Cortex of kidney (tissue), 1 donor: ENCODE measurements at regions not wholly inside any gene's neighbourhood (a gene's known extent, or its start where the extent isn't known, plus 50 kb on each side); places are given as distances from the start of the nearest gene placed in this dataset.
"Not testable (repeated sequence)": the region's sequence is repeated elsewhere in the genome, so short reads cannot be mapped to it uniquely, and the experiment has no call there.

Experiments
- DNase-seq: peaks from one replicate; lab custom pipeline; 2025; lab: John Stamatoyannopoulos, UW

- DNase-seq, result no peak
These were observed 610.9 kb downstream of the DTWD2 start for GRCh38 chr5:118377420-118377819.

- no peak for DNase-seq
These were observed 616.1 kb downstream of the DTWD2 start for GRCh38 chr5:118371973-118372831.

GRCh38 chr5:118366429-118366828 is 621.9 kb downstream of the DTWD2 start:
- no peak for DNase-seq

- DNase-seq, result no peak
These were observed 622.6 kb downstream of the DTWD2 start for GRCh38 chr5:118365718-118366117.

GRCh38 chr5:118354797-118355196 is 633.5 kb downstream of the DTWD2 start:
- no peak for DNase-seq

- DNase-seq, result no peak
These were observed 634.4 kb downstream of the DTWD2 start for GRCh38 chr5:118353970-118354369.

- no peak for DNase-seq
These were observed 651.9 kb downstream of the DTWD2 start for GRCh38 chr5:118336468-118336867.

- no peak for DNase-seq
These were observed 661.0 kb downstream of the DTWD2 start for GRCh38 chr5:118327389-118327788.

- DNase-seq, result no peak
These were observed 661.8 kb downstream of the DTWD2 start for GRCh38 chr5:118326481-118327045.

- DNase-seq, result no peak
These were observed 662.4 kb downstream of the DTWD2 start for GRCh38 chr5:118325931-118326330.

- not testable (repeated sequence) for DNase-seq
These were observed 664.6 kb downstream of the DTWD2 start for GRCh38 chr5:118323723-118324122.

GRCh38 chr5:118321081-118321480 is 667.3 kb downstream of the DTWD2 start:
- no peak for DNase-seq

GRCh38 chr5:118320121-118320520 is 668.2 kb downstream of the DTWD2 start:
- no peak for DNase-seq

GRCh38 chr5:118314931-118315330 is 673.4 kb downstream of the DTWD2 start:
- DNase-seq, result no peak

GRCh38 chr5:118311103-118311819 is 677.1 kb downstream of the DTWD2 start:
- DNase-seq, result no peak

GRCh38 chr5:118310401-118310800 is 677.9 kb downstream of the DTWD2 start:
- DNase-seq, result no peak

GRCh38 chr5:118303296-118303695 is 685.1 kb downstream of the DTWD2 start:
- DNase-seq, result no peak

GRCh38 chr5:118302786-118303185 is 685.6 kb downstream of the DTWD2 start:
- DNase-seq, result no peak

GRCh38 chr5:118301696-118302095 is 686.7 kb downstream of the DTWD2 start:
- no peak for DNase-seq

GRCh38 chr5:118295045-118295444 is 693.3 kb downstream of the DTWD2 start:
- DNase-seq, result no peak

- DNase-seq, result no peak
These were observed 695.0 kb downstream of the DTWD2 start for GRCh38 chr5:118293378-118293777.

GRCh38 chr5:118290204-118290603 is 698.1 kb downstream of the DTWD2 start:
- DNase-seq, result no peak

GRCh38 chr5:118284230-118284629 is 704.1 kb downstream of the DTWD2 start:
- not testable (repeated sequence) for DNase-seq
